ENCODE measurements at regions not wholly inside any gene's neighbourhood (a gene's known extent, or its start where the extent isn't known, plus 50 kb on each side); places are given as distances from the start of the nearest gene placed in this dataset.
"Not testable (repeated sequence)": the region's sequence is repeated elsewhere in the genome, so short reads cannot be mapped to it uniquely, and the experiment has no call there.

DNA sequence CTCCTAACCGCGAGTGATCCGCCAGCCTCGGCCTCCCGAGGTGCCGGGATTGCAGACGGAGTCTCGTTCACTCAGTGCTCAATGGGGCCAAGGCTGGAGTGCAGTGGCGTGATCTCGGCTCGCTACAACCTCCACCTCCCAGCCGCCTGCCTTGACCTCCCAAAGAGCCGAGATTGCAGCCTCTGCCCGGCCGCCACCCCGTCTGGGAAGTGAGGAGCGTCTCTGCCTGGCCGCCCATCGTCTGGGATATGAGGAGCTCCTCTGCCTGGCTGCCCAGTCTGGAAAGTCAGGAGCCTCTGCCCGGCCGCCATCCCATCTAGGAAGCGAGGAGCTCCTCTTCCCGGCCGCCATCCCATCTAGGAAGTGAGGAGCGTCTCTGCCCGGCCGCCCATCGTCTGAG lies 58.8 kb upstream of the ANKRD30BL start:
- not testable (repeated sequence) for DNase-seq (ENCODE audit: low read depth); H3K4me3 ChIP-seq (ENCODE audit: control insufficient read depth, low read depth, low read length)

DNA sequence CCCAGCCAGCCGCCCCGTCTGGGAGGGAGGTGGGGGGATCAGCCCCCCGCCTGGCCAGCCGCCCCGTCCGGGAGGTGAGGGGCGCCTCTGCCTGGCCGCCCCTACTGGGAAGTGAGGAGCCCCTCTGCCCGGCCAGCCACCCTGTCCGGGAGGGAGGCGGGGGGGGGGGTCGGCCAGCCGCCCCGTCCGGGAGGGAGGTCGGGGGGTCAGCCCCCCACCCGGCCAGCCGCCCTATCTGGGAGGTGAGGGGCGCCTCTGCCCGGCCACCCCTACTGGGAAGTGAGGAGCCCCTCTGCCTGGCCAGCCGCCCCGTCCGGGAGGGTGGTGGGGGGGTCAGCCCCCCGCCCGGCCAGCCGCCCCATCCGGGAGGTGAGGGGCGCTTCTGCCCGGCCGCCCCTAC lies 60.1 kb upstream of the ANKRD30BL start:
- not testable (repeated sequence) for DNase-seq (ENCODE audit: low read depth); H3K4me3 ChIP-seq (ENCODE audit: control insufficient read depth, low read depth, low read length)

DNA sequence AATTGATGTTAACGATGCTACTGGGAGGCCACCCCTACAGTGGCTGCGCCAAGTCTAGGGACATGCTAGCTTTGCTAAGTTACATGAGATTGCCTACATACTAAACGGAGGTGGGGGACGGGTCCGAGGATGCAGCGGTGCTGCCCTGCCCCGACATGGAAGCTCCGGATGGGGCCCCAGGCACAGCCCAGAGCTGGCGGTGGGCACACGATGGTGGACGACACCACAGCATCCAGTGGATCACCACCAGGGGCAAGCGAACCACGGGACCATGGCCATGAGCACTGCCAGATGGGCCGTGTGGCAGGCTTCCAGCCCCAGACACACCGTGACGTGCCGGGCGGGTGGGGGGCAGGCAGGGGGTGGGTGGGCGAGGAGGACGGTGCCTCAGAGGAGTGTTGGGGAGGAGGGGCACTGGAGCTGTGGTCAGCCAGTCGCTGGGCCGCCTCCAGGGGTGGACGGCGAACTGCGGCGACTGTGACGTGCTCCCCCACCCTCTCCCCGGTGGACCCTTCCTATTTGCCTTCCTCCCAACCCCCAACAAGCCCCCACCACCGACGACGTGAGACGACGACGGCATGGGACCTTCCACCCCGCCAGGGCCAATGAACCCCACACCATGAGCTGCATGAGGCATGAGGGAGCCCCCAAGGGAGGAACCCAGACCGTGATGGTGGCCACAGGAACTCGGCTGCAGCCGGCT lies 90.6 kb upstream of the ANKRD30BL start:
- no peak for DNase-seq (ENCODE audit: low read depth)
- TF ChIP-seq, protein P1, sequence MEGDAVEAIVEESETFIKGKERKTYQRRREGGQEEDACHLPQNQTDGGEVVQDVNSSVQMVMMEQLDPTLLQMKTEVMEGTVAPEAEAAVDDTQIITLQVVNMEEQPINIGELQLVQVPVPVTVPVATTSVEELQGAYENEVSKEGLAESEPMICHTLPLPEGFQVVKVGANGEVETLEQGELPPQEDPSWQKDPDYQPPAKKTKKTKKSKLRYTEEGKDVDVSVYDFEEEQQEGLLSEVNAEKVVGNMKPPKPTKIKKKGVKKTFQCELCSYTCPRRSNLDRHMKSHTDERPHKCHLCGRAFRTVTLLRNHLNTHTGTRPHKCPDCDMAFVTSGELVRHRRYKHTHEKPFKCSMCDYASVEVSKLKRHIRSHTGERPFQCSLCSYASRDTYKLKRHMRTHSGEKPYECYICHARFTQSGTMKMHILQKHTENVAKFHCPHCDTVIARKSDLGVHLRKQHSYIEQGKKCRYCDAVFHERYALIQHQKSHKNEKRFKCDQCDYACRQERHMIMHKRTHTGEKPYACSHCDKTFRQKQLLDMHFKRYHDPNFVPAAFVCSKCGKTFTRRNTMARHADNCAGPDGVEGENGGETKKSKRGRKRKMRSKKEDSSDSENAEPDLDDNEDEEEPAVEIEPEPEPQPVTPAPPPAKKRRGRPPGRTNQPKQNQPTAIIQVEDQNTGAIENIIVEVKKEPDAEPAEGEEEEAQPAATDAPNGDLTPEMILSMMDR (IDR thresholded peaks at IDR 0.05; ENCODE audit: control insufficient read depth, insufficient read depth, low read depth, low read length, missing control alignments): no peak
- no peak overlapping the region for H3K4me3 ChIP-seq (ENCODE audit: control insufficient read depth, low read depth, low read length)

DNA sequence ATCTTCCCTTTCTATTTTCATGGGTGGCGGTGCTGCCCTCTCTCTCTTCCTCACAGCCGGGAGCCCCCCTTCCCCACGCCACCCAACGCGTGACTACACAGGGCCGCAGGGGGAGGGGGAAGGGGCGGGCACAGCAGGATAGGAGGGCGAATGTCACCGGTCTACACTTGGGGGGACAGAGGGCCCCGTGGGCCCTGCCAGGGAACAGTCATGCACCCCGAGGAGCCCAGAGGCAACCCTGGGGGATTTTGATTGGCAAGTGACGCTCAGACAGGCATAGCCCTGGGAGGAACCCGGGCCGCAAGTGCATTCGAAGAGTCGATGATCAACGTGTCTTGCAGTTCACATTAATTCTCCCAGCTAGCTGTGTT lies 91.1 kb upstream of the ANKRD30BL start:
- TF ChIP-seq, protein P1 (IDR thresholded peaks at IDR 0.05; ENCODE audit: control insufficient read depth, insufficient read depth, low read depth, low read length, missing control alignments): no peak
- H3K4me3 ChIP-seq (ENCODE audit: control insufficient read depth, low read depth, low read length): no peak overlapping the region
- DNase-seq (ENCODE audit: low read depth): no peak

DNA sequence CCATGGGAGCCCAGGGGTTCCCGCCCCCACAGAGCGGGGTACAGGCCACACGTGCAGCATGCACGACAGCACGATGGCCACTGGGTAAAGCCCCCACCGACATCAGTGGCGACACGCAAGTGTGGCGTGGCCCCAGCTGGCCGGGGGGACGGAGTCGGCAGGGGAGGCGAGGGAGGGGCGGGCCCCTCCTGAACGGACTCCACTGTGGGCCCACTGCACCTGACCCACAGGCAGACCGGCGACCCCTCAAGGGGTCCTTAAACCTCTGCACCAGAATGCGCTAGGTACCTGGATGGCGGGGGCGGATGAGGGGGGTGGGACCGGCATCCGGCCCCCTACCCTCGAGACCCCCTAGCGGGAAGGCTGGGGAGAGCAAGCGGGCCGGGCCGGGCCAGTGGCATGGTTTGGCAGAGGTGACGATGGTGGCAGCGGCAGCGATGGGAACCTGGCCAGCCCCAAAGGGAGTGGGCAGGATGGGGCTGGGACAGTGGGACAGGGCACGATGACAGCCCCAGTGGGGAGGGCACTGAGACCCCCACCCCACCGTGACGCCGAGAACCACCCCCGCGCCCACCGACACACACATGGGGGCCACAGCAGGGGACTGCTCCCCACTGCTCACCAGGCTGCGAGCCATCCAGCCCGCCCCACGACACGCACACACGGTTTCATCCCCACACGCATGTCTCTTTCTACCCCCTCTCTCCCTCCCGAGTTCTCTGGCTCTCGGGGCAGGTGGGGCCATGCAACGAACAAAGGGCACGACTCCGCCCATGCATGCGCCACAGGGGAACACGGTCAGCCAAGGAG lies 91.9 kb upstream of the ANKRD30BL start:
- TF ChIP-seq, protein P1 (IDR thresholded peaks at IDR 0.05; ENCODE audit: control insufficient read depth, insufficient read depth, low read depth, low read length, missing control alignments): no peak
- DNase-seq (ENCODE audit: low read depth): no peak
- H3K4me3 ChIP-seq (ENCODE audit: control insufficient read depth, low read depth, low read length): no peak overlapping the region

DNA sequence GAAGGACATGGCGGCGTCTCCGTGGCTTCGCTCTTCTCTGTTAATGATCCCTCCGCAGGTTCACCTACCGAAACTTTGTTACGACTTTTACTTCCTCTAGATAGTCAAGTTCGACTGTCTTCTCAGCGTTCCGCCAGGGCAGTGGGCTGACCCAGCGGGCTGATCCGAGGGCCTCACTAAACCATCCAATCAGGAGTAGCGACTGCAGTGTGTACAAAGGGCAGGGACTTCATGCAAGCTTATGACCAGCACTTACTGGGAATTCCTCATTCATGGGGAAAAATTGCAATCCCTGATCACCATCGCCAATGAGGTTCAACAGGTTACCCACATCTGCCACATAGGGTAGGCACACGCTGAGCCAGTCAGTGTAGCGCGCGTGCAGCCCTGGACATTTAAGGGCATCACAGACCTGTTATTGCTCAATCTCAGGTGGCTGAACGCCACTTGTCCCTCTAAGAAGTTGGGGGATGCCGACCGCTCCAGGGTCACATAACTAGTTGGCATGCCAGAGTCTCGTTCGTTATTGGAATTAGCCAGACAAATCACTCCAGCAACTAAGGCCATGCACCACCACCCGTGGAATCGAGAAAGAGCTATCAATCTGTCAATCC lies 92.7 kb upstream of the ANKRD30BL start:
- not testable (repeated sequence) for DNase-seq (ENCODE audit: low read depth)

DNA sequence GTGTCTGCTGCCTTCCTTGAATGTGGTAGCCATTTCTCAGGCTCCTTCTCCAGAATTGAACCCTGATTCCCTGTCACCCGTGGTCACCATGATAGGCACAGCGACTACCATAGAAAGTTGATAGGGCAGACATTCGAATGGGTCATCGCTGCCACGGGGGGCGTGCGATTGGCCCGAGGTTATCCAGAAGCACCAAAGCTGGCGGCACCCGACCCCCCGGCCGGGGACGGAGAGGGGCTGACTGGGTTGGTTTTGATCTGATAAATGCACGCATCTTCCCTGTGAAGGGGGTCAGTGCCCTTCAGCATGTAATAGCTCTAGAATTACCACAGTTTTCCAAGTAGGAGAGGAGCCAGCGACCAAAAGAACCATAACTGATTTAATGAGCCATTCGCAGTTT lies 94.0 kb upstream of the ANKRD30BL start:
- H3K4me3 ChIP-seq (ENCODE audit: control insufficient read depth, low read depth, low read length): no peak overlapping the region
- DNase-seq (ENCODE audit: low read depth): no peak
- TF ChIP-seq, protein P1 (IDR thresholded peaks at IDR 0.05; ENCODE audit: control insufficient read depth, insufficient read depth, low read depth, low read length, missing control alignments): no peak

More for the DNA sequence above, 92.7 kb upstream of the ANKRD30BL start:
- H3K4me3 ChIP-seq (ENCODE audit: control insufficient read depth, low read depth, low read length): not testable (repeated sequence)

DNA sequence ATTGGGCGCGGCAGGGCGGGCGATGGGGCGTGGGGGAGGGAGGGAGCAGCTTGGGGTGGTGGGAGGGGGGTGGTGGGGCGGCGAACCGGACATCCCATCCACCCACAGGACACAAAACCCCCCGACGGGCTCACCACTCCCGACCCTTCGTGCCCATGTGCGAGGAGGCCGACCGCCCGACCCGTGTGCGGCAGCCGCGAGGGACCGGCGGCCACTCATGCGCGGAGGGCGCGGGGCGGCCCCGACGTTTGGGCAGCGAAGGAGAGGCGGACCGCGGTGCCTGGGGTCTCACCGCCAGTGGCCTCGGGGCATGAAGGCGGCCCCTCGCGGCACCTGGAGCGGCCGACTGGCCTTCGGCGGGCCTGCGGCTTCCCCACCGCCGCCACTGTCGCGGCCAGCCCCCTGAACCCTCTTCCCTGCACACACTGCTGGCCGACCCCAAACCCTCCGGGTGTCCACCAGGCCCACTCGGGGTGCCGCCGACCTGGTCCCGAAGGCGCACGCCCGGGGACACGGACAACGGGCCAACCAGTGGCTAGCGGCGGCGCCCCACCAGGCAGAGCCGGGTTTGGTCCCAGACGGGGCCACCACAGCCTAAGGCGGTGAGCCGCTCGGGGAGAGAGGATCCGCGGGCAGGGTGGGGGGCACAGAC lies 94.6 kb upstream of the ANKRD30BL start:
- TF ChIP-seq, protein P1 (IDR thresholded peaks at IDR 0.05; ENCODE audit: control insufficient read depth, insufficient read depth, low read depth, low read length, missing control alignments): no peak
- H3K4me3 ChIP-seq (ENCODE audit: control insufficient read depth, low read depth, low read length): no peak overlapping the region
- DNase-seq (ENCODE audit: low read depth): no peak

DNA sequence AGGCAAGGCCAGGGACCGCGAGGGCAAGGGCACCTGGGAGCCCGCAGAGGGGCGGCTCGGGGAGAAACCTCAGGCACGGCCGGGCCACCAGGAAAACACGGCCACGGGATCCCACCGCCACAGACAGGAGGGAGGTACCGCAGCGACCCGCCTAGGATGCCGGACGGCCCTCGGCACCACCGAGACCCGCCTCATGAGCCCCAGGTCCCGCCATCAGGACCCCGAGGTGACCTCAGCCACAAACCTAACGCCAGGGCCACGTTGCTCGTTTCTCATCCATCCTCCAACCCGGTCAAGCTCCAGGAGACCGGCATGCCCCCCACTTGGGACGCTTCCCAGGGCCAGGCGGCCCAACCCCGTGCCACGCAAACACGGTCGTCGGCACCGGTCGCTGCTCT lies 95.2 kb upstream of the ANKRD30BL start:
- DNase-seq (ENCODE audit: low read depth); H3K4me3 ChIP-seq (ENCODE audit: control insufficient read depth, low read depth, low read length): not testable (repeated sequence)

DNA sequence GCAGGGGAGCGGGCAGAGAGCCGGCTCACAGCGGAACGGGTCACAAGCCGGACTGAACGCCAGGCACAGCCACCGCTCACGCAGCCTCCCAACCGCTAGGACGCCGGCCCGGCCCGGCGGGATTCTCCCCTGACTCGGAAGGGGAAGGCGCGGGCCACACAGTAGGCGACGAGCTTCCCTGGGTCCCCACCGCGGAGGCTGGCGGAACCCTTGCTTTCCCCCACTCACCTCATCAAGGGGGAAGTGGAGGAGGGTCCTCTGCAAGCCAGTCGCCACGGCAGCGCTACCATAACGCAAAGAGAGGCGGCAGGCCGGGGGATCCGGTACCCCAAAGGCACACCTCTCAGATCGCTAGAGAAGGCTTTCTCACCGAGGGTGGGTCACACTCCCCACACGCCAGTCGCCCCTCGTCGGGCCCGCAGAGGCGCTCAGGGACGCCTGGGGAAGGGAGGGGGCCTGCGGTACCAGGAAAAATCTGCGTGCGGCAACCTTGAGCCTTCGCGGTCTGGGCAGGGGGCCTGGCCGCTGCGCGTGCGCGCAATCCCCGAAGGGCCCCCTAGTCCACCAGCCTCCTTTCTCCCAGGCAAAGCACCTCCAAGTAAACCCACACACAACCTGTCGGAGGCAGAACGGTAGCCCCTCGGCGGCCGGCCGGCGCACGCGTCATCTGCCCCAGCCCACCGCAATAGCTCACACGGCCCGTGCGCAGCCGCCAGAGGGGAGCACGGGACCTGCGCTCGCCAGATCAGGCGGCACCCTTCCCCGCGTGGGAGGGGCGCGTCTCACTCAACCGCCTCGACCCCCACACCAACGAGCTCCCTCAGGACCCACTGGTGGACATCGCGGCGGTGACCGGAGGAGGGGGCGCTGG lies 95.8 kb upstream of the ANKRD30BL start:
- H3K4me3 ChIP-seq (ENCODE audit: control insufficient read depth, low read depth, low read length); DNase-seq (ENCODE audit: low read depth): not testable (repeated sequence)
